Stimulated activated naive CD8-positive, alpha-beta T cell treated with anti-CD3 and anti-CD28 coated beads, Interleukin-15, Interleukin-2, amounts not matched to agents 100 ng/mL and 50 ng/mL, for 24 hours (primary cell): ENCODE measurements at regions not wholly inside any gene's neighbourhood (a gene's known extent, or its start where the extent isn't known, plus 50 kb on each side); places are given as distances from the start of the nearest gene placed in this dataset.

ENCODE experiments used
- H3K27ac Mint-ChIP-seq: one replicate; pipeline ENCODE4 v1.8.0; 2021; ENCODE audit warnings: mild to moderate bottlenecking, mixed read lengths
- H3K27me3 Mint-ChIP-seq: one replicate; pipeline ENCODE4 v1.8.0; 2021; ENCODE audit warnings: mixed read lengths
- H3K36me3 Mint-ChIP-seq: one replicate; pipeline ENCODE4 v1.8.0; 2021; ENCODE audit warnings: low read depth, mixed read lengths
- H3K4me1 Mint-ChIP-seq: one replicate; pipeline ENCODE4 v1.8.0; 2021; ENCODE audit warnings: low read depth, mixed read lengths
- H3K4me3 Mint-ChIP-seq: one replicate; pipeline ENCODE4 v1.8.0; 2021; ENCODE audit warnings: mild to moderate bottlenecking, mixed read lengths
- H3K9me3 Mint-ChIP-seq: one replicate; pipeline ENCODE4 v1.8.0; 2021; ENCODE audit warnings: mixed read lengths

DNA sequence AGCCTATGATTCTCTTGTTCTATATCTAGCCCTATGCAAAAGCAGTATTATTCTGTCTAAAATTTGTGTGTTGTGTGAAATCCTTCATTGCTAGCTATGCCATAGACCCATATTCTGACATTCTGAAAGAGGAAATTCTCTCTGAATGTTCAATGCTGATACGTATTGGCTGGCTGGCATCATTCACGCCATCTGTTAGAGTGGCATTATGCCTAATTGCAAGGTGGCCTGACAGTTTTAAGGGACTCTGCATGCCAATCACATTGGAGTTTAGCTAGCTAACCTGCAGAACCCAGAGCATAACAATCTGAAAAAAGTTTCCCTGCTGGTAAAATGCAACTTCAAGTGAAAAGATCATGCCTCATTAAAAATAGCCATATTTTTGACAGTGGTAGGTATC lies 316.0 kb downstream of the SOX11 start:
- H3K36me3 Mint-ChIP-seq: no peaks in the 10 kb centered on the region
- no peak overlapping the region for H3K4me3 Mint-ChIP-seq
- peaks cover 4% of the 10 kb centered on the region for H3K9me3 Mint-ChIP-seq
- peaks cover 3% of the 10 kb centered on the region for H3K27me3 Mint-ChIP-seq
- H3K4me1 Mint-ChIP-seq: no peaks in the 10 kb centered on the region
- H3K27ac Mint-ChIP-seq: no peak overlapping the region

- no peaks in the 10 kb centered on the region for H3K36me3 Mint-ChIP-seq
- no peak overlapping the region for H3K4me3 Mint-ChIP-seq
- no peaks in the 10 kb centered on the region for H3K4me1 Mint-ChIP-seq
- peaks cover 4% of the 10 kb centered on the region for H3K9me3 Mint-ChIP-seq
- H3K27ac Mint-ChIP-seq: no peak overlapping the region
- peaks cover 3% of the 10 kb centered on the region for H3K27me3 Mint-ChIP-seq
Measured at GRCh38 chr2:6008726-6009125, 316.5 kb downstream of the SOX11 start.

- no peaks in the 10 kb centered on the region for H3K36me3 Mint-ChIP-seq
- peaks cover 4% of the 10 kb centered on the region for H3K9me3 Mint-ChIP-seq
- H3K27ac Mint-ChIP-seq: no peak overlapping the region
- H3K4me1 Mint-ChIP-seq: no peaks in the 10 kb centered on the region
- H3K4me3 Mint-ChIP-seq: no peak overlapping the region
- peaks cover 3% of the 10 kb centered on the region for H3K27me3 Mint-ChIP-seq
Measured at GRCh38 chr2:6010163-6010562, 318.0 kb downstream of the SOX11 start.

- peaks cover 3% of the 10 kb centered on the region for H3K27me3 Mint-ChIP-seq
- no peaks in the 10 kb centered on the region for H3K4me1 Mint-ChIP-seq
- H3K4me3 Mint-ChIP-seq: no peak overlapping the region
- H3K9me3 Mint-ChIP-seq: peaks cover 4% of the 10 kb centered on the region
- no peaks in the 10 kb centered on the region for H3K36me3 Mint-ChIP-seq
- H3K27ac Mint-ChIP-seq: no peak overlapping the region
Measured at GRCh38 chr2:6011921-6012320, 319.7 kb downstream of the SOX11 start.

DNA sequence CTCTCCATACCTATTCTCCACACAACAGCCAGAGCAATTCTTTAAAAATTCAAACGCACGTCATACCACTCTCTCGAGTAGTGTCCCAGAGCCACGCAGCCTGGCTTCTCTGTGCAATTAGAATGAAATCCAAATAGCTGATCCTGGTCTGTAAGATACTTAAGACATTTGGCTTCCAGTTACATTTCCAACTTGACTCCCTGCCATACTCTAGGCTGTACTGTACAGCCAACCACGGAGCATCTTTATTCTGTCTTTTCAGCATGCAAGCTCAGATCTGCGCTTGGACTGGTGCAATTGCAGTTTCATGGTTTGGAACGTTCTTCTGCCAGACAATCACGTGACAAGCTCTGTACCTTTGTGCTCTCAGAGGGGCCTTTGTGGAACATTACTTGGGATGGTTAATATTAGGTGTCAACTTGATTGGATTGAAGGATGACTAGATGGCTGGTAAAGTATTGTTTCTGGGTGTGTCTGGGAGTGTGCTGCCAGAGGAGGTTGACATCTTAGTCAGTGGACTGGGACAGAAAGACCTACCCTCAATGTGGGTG lies 325.6 kb downstream of the SOX11 start:
- Mint-ChIP-seq H3K36me3 (no peaks in the 10 kb centered on the region), H3K27me3 (no peaks in the 10 kb centered on the region), H3K4me1 (no peaks in the 10 kb centered on the region), H3K27ac (no peak overlapping the region), H3K9me3 (peaks cover 4% of the 10 kb centered on the region), H3K4me3 (no peak overlapping the region)

DNA sequence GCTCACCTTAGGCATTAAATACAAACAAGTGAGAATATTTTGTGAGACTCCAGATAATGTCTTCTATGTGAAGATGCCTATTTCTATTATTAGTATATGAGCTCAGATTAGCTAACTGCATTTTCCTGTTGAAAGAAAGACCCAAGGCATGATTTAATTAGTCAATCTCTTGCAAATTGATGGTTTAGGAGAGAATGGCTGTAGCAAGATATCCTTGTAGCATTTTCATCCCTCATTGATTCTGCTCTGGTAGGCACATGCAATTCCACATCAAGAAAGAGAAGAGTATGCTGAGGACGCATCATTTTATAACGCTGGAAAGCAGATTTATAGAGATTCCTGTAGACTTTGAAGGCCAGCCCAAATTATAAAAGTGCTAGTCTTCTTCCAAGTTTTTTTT lies 332.0 kb downstream of the SOX11 start:
- H3K4me3 Mint-ChIP-seq: no peak overlapping the region
- H3K36me3 Mint-ChIP-seq: no peaks in the 10 kb centered on the region
- H3K9me3 Mint-ChIP-seq: peaks cover 4% of the 10 kb centered on the region
- no peaks in the 10 kb centered on the region for H3K4me1 Mint-ChIP-seq
- H3K27me3 Mint-ChIP-seq: no peaks in the 10 kb centered on the region
- no peak overlapping the region for H3K27ac Mint-ChIP-seq

- Mint-ChIP-seq H3K36me3 (no peaks in the 10 kb centered on the region), H3K4me1 (no peaks in the 10 kb centered on the region), H3K27ac (no peak overlapping the region), H3K4me3 (no peak overlapping the region), H3K27me3 (no peaks in the 10 kb centered on the region), H3K9me3 (peaks cover 4% of the 10 kb centered on the region)
Measured at GRCh38 chr2:6024784-6025183, 332.6 kb downstream of the SOX11 start.

GRCh38 chr2:6025391-6025790 lies 333.2 kb downstream of the SOX11 start:
- Mint-ChIP-seq H3K9me3 (peaks cover 4% of the 10 kb centered on the region), H3K4me3 (no peak overlapping the region), H3K27ac (no peak overlapping the region), H3K36me3 (no peaks in the 10 kb centered on the region), H3K27me3 (no peaks in the 10 kb centered on the region), H3K4me1 (no peaks in the 10 kb centered on the region)

DNA sequence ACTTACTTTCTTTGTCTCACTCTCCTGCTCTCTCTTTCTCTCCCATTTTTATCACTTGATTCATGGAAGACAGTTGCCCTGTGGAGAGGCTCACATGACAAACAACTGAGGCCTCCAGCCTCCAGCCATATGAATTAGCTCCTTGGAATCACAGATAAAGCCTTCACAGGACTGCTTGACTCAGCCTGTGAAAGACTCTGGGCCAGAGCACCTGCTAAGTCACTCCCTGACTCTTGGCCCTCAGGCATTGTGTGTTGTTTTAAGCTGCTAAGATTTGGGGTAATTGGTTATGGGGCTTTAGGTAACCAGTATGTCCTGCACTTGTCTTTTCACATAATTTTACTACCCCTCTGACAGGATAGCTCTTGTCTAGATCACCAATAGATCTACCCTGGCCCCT lies 334.9 kb downstream of the SOX11 start:
- Mint-ChIP-seq H3K9me3 (no peaks in the 10 kb centered on the region), H3K4me3 (no peak overlapping the region), H3K27me3 (no peaks in the 10 kb centered on the region), H3K36me3 (no peaks in the 10 kb centered on the region), H3K27ac (no peak overlapping the region), H3K4me1 (no peaks in the 10 kb centered on the region)

DNA sequence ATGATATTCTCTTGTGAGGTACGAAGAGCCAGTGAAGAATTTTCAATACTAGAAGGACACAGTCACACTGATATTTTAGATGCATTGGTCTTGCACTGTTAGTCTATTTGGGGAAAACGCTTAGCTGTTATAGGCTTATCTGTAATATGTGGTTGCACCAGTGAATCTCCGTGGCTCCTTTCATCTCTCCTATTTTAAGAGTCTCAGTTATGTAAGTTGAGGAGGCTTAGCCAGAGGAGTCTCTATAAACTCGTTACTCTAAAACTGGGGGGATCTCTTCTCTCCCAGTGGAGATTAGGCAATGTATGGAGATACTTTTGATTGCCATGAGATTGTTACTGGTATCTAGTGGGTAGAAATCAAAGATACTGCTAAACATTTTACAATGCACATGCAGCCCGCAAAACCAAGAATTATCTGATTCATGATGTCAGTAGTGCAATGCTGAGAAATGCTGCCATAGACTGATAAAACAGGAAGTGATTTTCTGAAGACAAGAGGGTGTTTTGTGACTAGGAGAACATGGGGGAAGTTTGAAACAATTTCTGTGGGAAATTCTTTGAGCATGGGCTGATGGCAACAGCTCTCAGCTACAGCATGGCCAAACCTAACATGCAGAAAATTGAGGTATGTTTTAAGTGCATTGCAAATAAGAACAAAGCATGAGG lies 339.1 kb downstream of the SOX11 start:
- no peaks in the 10 kb centered on the region for H3K27me3 Mint-ChIP-seq

GRCh38 chr2:6036211-6036610 lies 344.0 kb downstream of the SOX11 start:
- Mint-ChIP-seq H3K4me1 (no peaks in the 10 kb centered on the region), H3K9me3 (peaks cover 4% of the 10 kb centered on the region), H3K27ac (no peak overlapping the region), H3K36me3 (no peaks in the 10 kb centered on the region), H3K4me3 (no peak overlapping the region), H3K27me3 (no peaks in the 10 kb centered on the region)

More for the DNA sequence above, 339.1 kb downstream of the SOX11 start:
- Mint-ChIP-seq H3K36me3 (no peaks in the 10 kb centered on the region), H3K4me1 (no peaks in the 10 kb centered on the region), H3K4me3 (no peak overlapping the region), H3K27ac (no peak overlapping the region), H3K9me3 (no peaks in the 10 kb centered on the region)

DNA sequence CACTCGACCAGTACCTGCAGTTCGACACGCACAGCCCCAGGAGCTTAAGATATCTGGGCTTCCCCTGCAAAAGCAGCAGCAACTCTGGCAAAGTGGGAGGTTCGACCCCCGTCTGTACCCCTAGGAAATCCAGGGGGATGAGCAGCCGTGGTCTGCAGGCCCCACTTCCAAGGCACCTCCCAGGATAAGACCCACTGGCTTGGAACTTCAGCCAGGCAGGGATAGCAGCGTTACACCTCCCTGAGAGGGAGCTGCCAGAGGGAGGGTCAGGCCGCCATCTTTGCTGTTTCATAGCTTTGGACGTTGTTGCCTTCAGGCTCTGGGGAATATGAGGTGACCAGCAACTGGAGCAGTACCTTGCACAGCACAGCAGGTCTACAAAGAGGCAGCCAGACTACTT lies 351.1 kb downstream of the SOX11 start:
- no peak overlapping the region for H3K27ac Mint-ChIP-seq
- H3K36me3 Mint-ChIP-seq: no peaks in the 10 kb centered on the region
- H3K4me3 Mint-ChIP-seq: no peak overlapping the region
- H3K9me3 Mint-ChIP-seq: no peaks in the 10 kb centered on the region
- no peaks in the 10 kb centered on the region for H3K27me3 Mint-ChIP-seq
- H3K4me1 Mint-ChIP-seq: no peaks in the 10 kb centered on the region

DNA sequence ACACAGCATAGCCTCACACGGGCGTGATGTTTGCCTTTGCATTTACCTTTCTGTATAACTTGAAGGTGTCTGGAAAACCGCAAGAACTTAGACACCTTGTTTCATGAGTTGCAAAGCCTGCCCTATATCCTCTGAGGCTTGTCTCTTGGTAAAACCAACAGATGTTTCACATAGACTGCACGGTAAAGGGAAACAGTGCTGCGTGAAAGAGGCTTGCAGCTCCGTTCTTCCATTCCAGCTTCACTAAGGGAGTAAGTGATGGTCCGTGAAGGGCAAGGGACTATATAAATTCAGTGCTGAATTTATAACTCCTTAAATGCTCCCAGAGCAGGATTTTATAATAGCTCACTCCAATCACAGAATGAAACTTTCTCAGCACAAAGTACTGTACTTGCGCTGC lies 360.5 kb downstream of the SOX11 start:
- Mint-ChIP-seq H3K27me3 (no peaks in the 10 kb centered on the region), H3K36me3 (no peaks in the 10 kb centered on the region), H3K4me3 (no peak overlapping the region), H3K9me3 (no peaks in the 10 kb centered on the region), H3K4me1 (no peaks in the 10 kb centered on the region), H3K27ac (no peak overlapping the region)

DNA sequence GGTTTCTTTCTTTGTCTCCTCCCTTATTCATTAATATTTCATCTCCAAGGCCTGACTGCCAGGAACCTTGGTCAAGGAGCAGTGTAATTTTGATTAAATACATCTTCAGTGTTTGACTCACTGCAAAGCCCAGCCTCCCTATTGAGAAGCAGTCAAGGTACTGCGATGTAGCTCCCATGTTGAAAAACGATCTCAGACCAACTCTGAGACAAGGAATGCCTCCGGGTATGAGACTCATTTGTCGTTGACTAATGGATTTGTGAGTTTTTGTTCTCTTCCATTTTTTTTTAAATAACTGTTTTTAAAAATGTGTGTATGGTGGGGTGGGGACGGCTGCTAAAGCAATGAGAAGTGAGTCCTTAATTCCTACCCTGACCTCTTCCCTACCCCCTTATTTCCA lies 361.6 kb downstream of the SOX11 start:
- Mint-ChIP-seq H3K4me1 (no peaks in the 10 kb centered on the region), H3K9me3 (no peaks in the 10 kb centered on the region), H3K36me3 (no peaks in the 10 kb centered on the region), H3K27ac (no peak overlapping the region), H3K27me3 (no peaks in the 10 kb centered on the region), H3K4me3 (no peak overlapping the region)

- no peak overlapping the region for H3K4me3 Mint-ChIP-seq
- no peak overlapping the region for H3K27ac Mint-ChIP-seq
- H3K4me1 Mint-ChIP-seq: no peaks in the 10 kb centered on the region
- H3K27me3 Mint-ChIP-seq: no peaks in the 10 kb centered on the region
- H3K36me3 Mint-ChIP-seq: no peaks in the 10 kb centered on the region
- no peaks in the 10 kb centered on the region for H3K9me3 Mint-ChIP-seq
Measured at GRCh38 chr2:6054161-6054671, 362.0 kb downstream of the SOX11 start.
